ENCODE measurements at regions not wholly inside any gene's neighbourhood (a gene's known extent, or its start where the extent isn't known, plus 50 kb on each side); places are given as distances from the start of the nearest gene placed in this dataset.

- TF ChIP-seq EZH2 (IDR thresholded peaks at IDR 0.05; ENCODE audit: borderline replicate concordance, low read depth, low read length, poor library complexity, severe bottlenecking) (no peak), CTCF (conservative IDR thresholded peaks at IDR 0.05; ENCODE audit: low read depth, low read length) (no peak)
These were observed 243.4 kb downstream of the RDH14 start for GRCh38 chr2:18317017-18317416.

Data from A673 (cell line).